SK-N-SH (cell line): ENCODE measurements at regions not wholly inside any gene's neighbourhood (a gene's known extent, or its start where the extent isn't known, plus 50 kb on each side); places are given as distances from the start of the nearest gene placed in this dataset.

Source experiments
- CTCF ChIA-PET: fragments of 300-600, 350-600 bp; formaldehyde crosslinking; extraction: SDS; loops from one replicate; lab custom pipeline; 2021; lab: Yijun Ruan, JAX
- POLR2A ChIA-PET: fragments of 350-600 bp; sonication (Branson Sonifier 250); formaldehyde crosslinking; extraction: SDS; loops from one replicate; lab custom pipeline; 2020; ENCODE audit warnings: antibody characterized with exemption, inconsistent platforms; lab: Yijun Ruan, JAX
- DNase-seq: peaks from one replicate; pipeline ENCODE4 v3.0.0; 2012
- H2AFZ ChIP-seq: fragments of 200-600 bp; sonication (generic); 2 replicates; pipeline ENCODE4 v1.8.1; 2016; ENCODE audit warnings: antibody characterized with exemption, mild to moderate bottlenecking, low read depth
- H3F3A ChIP-seq: fragments of 200-600 bp; sonication (generic); replicated peaks from 2 replicates; pipeline ENCODE3; 2016; ENCODE audit warnings: antibody characterized with exemption, mild to moderate bottlenecking; ENCODE audit not compliant: insufficient read depth
- H3K27ac ChIP-seq, 2 experiments: fragments of 200-500 bp in 1 of 2; fragments of 200-600 bp in 1 of 2; sonication (Bioruptor generic) in 1 of 2; sonication (generic), shearing (Covaris generic) in 1 of 2; 2 replicates each; pipeline versions ENCODE4 v1.5.1 to v1.6.1; 2014 to 2016; ENCODE audit warnings: low read depth in 2 of 2, inconsistent platforms in 1 of 2, low read length in 1 of 2, mild to moderate bottlenecking in 1 of 2, mixed read lengths in 1 of 2
- H3K27me3 ChIP-seq: fragments of 200-600 bp; sonication (generic), shearing (Covaris generic); 2 replicates; pipeline ENCODE4 v1.6.1; 2016; ENCODE audit warnings: mixed run types; ENCODE audit not compliant: insufficient read depth
- H3K36me3 ChIP-seq, 2 experiments: fragments of 200-500 bp in 1 of 2; fragments of 200-600 bp in 1 of 2; sonication (Bioruptor generic) in 1 of 2; sonication (generic) in 1 of 2; replicated peaks in 1 of 2; 2 replicates each; pipeline versions ENCODE3 to v1.5.1; 2014 to 2016; ENCODE audit warnings: low read length in 1 of 2, mild to moderate bottlenecking in 1 of 2; ENCODE audit not compliant: insufficient read depth in 2 of 2, control insufficient read depth in 1 of 2
- H3K4me1 ChIP-seq, 2 experiments: fragments of 200-500 bp in 1 of 2; fragments of 200-600 bp in 1 of 2; sonication (Bioruptor generic) in 1 of 2; sonication (generic), shearing (Covaris generic) in 1 of 2; 2 replicates each; pipeline versions ENCODE4 v1.5.1 to v1.6.1; 2014 to 2016; ENCODE audit warnings: low read depth in 1 of 2, low read length in 1 of 2, mixed run types in 1 of 2; ENCODE audit not compliant: insufficient read depth in 2 of 2, control insufficient read depth in 1 of 2
- H3K4me2 ChIP-seq: fragments of 200-600 bp; sonication (generic), shearing (Covaris generic); 2 replicates; pipeline ENCODE4 v1.6.1; 2017; ENCODE audit warnings: mixed run types
- H3K4me3 ChIP-seq, 2 experiments: fragments of 200-500 bp in 1 of 2; fragments of 200-600 bp in 1 of 2; sonication (Bioruptor generic) in 1 of 2; sonication (generic), shearing (Covaris generic) in 1 of 2; 2 replicates each; pipeline versions ENCODE4 v1.5.1 to v1.8.1; 2014 to 2016; ENCODE audit warnings: low read depth in 2 of 2, inconsistent platforms in 1 of 2, low read length in 1 of 2, mild to moderate bottlenecking in 1 of 2, mixed read lengths in 1 of 2, moderate library complexity in 1 of 2
- H3K79me2 ChIP-seq: fragments of 200-600 bp; sonication (generic); 2 replicates; pipeline ENCODE4 v1.8.1; 2017; ENCODE audit warnings: mild to moderate bottlenecking; ENCODE audit not compliant: insufficient read depth
- H3K9ac ChIP-seq: fragments of 200-600 bp; sonication (generic); 2 replicates; pipeline ENCODE4 v1.6.1; 2017; ENCODE audit warnings: mixed run types
- H3K9me2 ChIP-seq: fragments of 200-600 bp; sonication (generic); 2 replicates; pipeline ENCODE4 v1.6.1; 2017; ENCODE audit warnings: mixed run types
- H3K9me3 ChIP-seq: fragments of 200-600 bp; sonication (generic); 2 replicates; pipeline ENCODE4 v1.6.1; 2017; ENCODE audit warnings: mixed run types, mild to moderate bottlenecking, moderate library complexity
- H4K20me1 ChIP-seq: fragments of 200-600 bp; sonication (generic); 2 replicates; pipeline ENCODE4 v1.6.1; 2017; ENCODE audit warnings: mild to moderate bottlenecking, mixed run types; ENCODE audit not compliant: insufficient read depth
- CHD2 ChIP-seq: fragments of 150-350 bp; IDR thresholded peaks from 2 replicates; pipeline ENCODE4 v1.6.1; 2018; ENCODE audit warnings: low read length; ENCODE audit not compliant: partially characterized antibody
- ELF1 ChIP-seq: IDR thresholded peaks from 2 replicates; pipeline ENCODE4 v1.4.0; 2012
- EP300 ChIP-seq, 2 experiments: IDR thresholded peaks; 2 replicates each; pipeline versions ENCODE4 v1.4.0 to v1.6.1; 2012; ENCODE audit warnings: borderline replicate concordance in 1 of 2, low read depth in 1 of 2, low read length in 1 of 2
- EZH2phosphoT487 ChIP-seq: fragments of 200-600 bp; sonication (generic); IDR thresholded peaks from 2 replicates; pipeline ENCODE4 v1.6.1; 2017; ENCODE audit warnings: low read depth, mixed run types, mild to moderate bottlenecking, antibody characterized with exemption, moderate library complexity, borderline replicate concordance
- NFIC ChIP-seq: IDR thresholded peaks from 2 replicates; pipeline ENCODE4 v1.4.0; 2012; ENCODE audit warnings: borderline replicate concordance
- POLR2AphosphoS5 ChIP-seq: IDR thresholded peaks from 2 replicates; pipeline ENCODE4 v1.6.1; 2012; ENCODE audit warnings: low read depth, low read length
- RAD21 ChIP-seq: IDR thresholded peaks from 2 replicates; pipeline ENCODE4 v1.6.1; 2012; ENCODE audit warnings: mild to moderate bottlenecking, low read length
- RCOR1 ChIP-seq: fragments of 150-350 bp; IDR thresholded peaks from 2 replicates; pipeline ENCODE4 v1.6.1; 2017; ENCODE audit warnings: antibody characterized with exemption, low read length
- REST ChIP-seq: IDR thresholded peaks from 2 replicates; pipeline ENCODE4 v1.6.1; 2012; ENCODE audit warnings: mild to moderate bottlenecking, low read depth, low read length, moderate library complexity
- RXRA ChIP-seq: IDR thresholded peaks from 2 replicates; pipeline ENCODE4 v1.4.0; 2012; ENCODE audit warnings: low read depth, mild to moderate bottlenecking, borderline replicate concordance
- SMC3 ChIP-seq: IDR thresholded peaks from 2 replicates; pipeline ENCODE4 v1.6.1; 2012; ENCODE audit warnings: low read depth, low read length, improper control_type of control experiment
- TAF1 ChIP-seq: IDR thresholded peaks from 2 replicates; pipeline ENCODE4 v1.6.1; 2012; ENCODE audit warnings: low read depth, mild to moderate bottlenecking, low read length, moderate library complexity, borderline replicate concordance
- TCF12 ChIP-seq: IDR thresholded peaks from 2 replicates; pipeline ENCODE4 v1.4.0; 2012
- WGBS: methylation state at CpG from one replicate; pipeline ENCODE4 v1.1.6; 2017; ENCODE audit warnings: low lambda C conversion rate; 5-methylcytosine and 5-hydroxymethylcytosine counted together
- TF ChIP-seq, protein P1 (sequence below): fragments of 200-600 bp; sonication (generic); IDR thresholded peaks from 2 replicates; pipeline ENCODE4 v1.6.1; 2017; ENCODE audit warnings: antibody characterized with exemption, mild to moderate bottlenecking, moderate library complexity
- TF ChIP-seq, protein P2 (sequence below): fragments of 150-350 bp; IDR thresholded peaks from 2 replicates; pipeline ENCODE4 v1.6.1; 2016; ENCODE audit warnings: mild to moderate bottlenecking, low read depth, low read length

DNA sequence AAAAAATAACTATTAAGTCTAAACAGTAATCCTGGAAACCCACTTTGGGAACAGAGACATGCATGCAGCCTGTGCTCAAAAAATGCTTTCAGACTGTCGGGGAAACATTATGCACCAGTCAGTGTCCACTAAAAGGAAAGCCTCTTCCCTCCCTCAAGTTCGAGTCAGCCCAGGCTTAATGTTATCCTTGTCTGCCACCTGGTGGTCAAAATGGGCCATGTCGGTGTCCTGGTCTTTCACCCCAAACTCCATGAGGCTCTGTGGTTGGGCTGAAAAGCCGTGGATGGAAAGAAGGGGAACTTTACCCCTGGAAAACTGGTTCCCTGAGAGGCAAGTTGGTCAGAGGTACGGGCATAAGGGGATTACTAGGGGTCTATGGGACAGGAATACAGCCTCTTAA is 88.4 kb upstream of the ZNF492 start:
- no peaks in the 10 kb centered on the region for H3K4me1 ChIP-seq
- no peak overlapping the region for H3K9ac ChIP-seq
- peak; percentile 40 for DNase-seq
- H3K4me3 ChIP-seq = no peak overlapping the region
- H3K27ac ChIP-seq = no peak overlapping the region
- H3K27me3 ChIP-seq = no peaks in the 10 kb centered on the region
- no peaks in the 10 kb centered on the region for H3K9me3 ChIP-seq
- H3F3A ChIP-seq = no peaks in the 10 kb centered on the region
- TF ChIP-seq, protein P1, sequence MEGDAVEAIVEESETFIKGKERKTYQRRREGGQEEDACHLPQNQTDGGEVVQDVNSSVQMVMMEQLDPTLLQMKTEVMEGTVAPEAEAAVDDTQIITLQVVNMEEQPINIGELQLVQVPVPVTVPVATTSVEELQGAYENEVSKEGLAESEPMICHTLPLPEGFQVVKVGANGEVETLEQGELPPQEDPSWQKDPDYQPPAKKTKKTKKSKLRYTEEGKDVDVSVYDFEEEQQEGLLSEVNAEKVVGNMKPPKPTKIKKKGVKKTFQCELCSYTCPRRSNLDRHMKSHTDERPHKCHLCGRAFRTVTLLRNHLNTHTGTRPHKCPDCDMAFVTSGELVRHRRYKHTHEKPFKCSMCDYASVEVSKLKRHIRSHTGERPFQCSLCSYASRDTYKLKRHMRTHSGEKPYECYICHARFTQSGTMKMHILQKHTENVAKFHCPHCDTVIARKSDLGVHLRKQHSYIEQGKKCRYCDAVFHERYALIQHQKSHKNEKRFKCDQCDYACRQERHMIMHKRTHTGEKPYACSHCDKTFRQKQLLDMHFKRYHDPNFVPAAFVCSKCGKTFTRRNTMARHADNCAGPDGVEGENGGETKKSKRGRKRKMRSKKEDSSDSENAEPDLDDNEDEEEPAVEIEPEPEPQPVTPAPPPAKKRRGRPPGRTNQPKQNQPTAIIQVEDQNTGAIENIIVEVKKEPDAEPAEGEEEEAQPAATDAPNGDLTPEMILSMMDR = peak; percentile 43
- TF ChIP-seq RAD21 (peak; percentile 32; the same call in 1 of the 2 replicates), SMC3 (no peak), RCOR1 (no peak), TCF12 (no peak), NFIC (no peak), TAF1 (no peak), ELF1 (no peak), CHD2 (no peak), EP300 (IDR thresholded peaks at IDR 0.05; ENCODE audit: borderline replicate concordance in 1 of 2, low read depth in 1 of 2, low read length in 1 of 2) (no peak), REST (no peak), EZH2phosphoT487 (no peak), RXRA (no peak), POLR2AphosphoS5 (no peak)
- TF ChIP-seq, protein P2, sequence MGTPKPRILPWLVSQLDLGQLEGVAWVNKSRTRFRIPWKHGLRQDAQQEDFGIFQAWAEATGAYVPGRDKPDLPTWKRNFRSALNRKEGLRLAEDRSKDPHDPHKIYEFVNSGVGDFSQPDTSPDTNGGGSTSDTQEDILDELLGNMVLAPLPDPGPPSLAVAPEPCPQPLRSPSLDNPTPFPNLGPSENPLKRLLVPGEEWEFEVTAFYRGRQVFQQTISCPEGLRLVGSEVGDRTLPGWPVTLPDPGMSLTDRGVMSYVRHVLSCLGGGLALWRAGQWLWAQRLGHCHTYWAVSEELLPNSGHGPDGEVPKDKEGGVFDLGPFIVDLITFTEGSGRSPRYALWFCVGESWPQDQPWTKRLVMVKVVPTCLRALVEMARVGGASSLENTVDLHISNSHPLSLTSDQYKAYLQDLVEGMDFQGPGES = no peak
- H2AFZ ChIP-seq = no peak overlapping the region
- ChIA-PET POLR2A (no interaction called here), CTCF (no interaction called here)
- WGBS = 12% methylated on average over 4 of the region's 5 CpGs
- no peak overlapping the region for H3K4me2 ChIP-seq
- no peaks in the 10 kb centered on the region for H3K36me3 ChIP-seq
- no peaks in the 10 kb centered on the region for H4K20me1 ChIP-seq
- no peaks in the 10 kb centered on the region for H3K9me2 ChIP-seq
- no peaks in the 10 kb centered on the region for H3K79me2 ChIP-seq
